Upper lobe of right lung (tissue), 1 donor: ENCODE measurements at regions not wholly inside any gene's neighbourhood (a gene's known extent, or its start where the extent isn't known, plus 50 kb on each side); places are given as distances from the start of the nearest gene placed in this dataset.

Source experiments
- ATAC-seq: fragments of 200-7000 bp; cut with Tn5 transposase; one replicate; pipeline ENCODE4 v1.9.1; 2020; ENCODE audit warnings: mild to moderate bottlenecking, moderate library complexity
- DNase-seq: peaks from one replicate; pipeline ENCODE4 v3.0.0-alpha.2; 2020
- H3K27ac ChIP-seq: fragments of 200-600 bp; one replicate; pipeline ENCODE4 v1.8.0; 2022
- H3K27me3 ChIP-seq: fragments of 200-600 bp; one replicate; pipeline ENCODE4 v1.8.0; 2022; ENCODE audit warnings: mild to moderate bottlenecking
- H3K36me3 ChIP-seq: fragments of 200-600 bp; one replicate; pipeline ENCODE4 v1.8.0; 2022
- H3K4me1 ChIP-seq: fragments of 200-600 bp; one replicate; pipeline ENCODE4 v1.8.0; 2022
- H3K4me3 ChIP-seq: fragments of 200-600 bp; one replicate; pipeline ENCODE4 v1.8.0; 2022; ENCODE audit warnings: mild to moderate bottlenecking
- H3K9me3 ChIP-seq: fragments of 200-600 bp; one replicate; pipeline ENCODE4 v1.8.0; 2022
- intact Hi-C: fragments of 100-400 bp; cut with DNase I; formaldehyde crosslinking; loops from one replicate; pipeline ENCODE4 v1.11.0; 2022
- TF ChIP-seq, protein P1 (sequence below): fragments of 200-600 bp; IDR thresholded peaks from one replicate; pipeline ENCODE4 v1.8.0; 2022; ENCODE audit warnings: antibody characterized with exemption
- donor health status: DM: no; HTN: yes; CAD: no; lungs with severe emphysema.

DNA sequence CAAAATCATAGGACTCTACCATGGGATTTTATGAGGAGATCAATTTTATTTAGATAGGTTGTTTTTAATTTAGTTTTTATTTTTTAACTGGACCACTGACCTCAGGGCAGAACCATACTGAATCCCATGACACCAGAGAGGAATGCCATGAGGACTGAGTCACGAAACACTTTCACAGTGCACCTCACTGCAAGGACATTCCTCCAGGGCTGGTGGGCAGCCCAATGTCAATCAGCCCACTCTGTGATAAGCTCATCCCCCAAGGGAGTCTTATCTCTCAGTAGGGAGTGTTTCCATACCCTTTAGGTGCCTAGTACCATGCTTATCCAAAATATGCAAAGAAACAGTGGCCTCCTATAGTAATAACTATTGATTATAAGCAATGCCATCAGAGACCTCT, 224.5 kb upstream of the CDH6 start:
- Histone ChIP-seq H3K9me3 (no peaks in the 10 kb centered on the region), H3K27me3 (no peaks in the 10 kb centered on the region), H3K4me3 (no peak overlapping the region), H3K36me3 (no peaks in the 10 kb centered on the region), H3K4me1 (no peaks in the 10 kb centered on the region), H3K27ac (no peak overlapping the region)
- DNase-seq (no peak), ATAC-seq (no peak)
- TF ChIP-seq, protein P1, sequence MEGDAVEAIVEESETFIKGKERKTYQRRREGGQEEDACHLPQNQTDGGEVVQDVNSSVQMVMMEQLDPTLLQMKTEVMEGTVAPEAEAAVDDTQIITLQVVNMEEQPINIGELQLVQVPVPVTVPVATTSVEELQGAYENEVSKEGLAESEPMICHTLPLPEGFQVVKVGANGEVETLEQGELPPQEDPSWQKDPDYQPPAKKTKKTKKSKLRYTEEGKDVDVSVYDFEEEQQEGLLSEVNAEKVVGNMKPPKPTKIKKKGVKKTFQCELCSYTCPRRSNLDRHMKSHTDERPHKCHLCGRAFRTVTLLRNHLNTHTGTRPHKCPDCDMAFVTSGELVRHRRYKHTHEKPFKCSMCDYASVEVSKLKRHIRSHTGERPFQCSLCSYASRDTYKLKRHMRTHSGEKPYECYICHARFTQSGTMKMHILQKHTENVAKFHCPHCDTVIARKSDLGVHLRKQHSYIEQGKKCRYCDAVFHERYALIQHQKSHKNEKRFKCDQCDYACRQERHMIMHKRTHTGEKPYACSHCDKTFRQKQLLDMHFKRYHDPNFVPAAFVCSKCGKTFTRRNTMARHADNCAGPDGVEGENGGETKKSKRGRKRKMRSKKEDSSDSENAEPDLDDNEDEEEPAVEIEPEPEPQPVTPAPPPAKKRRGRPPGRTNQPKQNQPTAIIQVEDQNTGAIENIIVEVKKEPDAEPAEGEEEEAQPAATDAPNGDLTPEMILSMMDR: no peak
- intact Hi-C loops: no loop called here

DNA sequence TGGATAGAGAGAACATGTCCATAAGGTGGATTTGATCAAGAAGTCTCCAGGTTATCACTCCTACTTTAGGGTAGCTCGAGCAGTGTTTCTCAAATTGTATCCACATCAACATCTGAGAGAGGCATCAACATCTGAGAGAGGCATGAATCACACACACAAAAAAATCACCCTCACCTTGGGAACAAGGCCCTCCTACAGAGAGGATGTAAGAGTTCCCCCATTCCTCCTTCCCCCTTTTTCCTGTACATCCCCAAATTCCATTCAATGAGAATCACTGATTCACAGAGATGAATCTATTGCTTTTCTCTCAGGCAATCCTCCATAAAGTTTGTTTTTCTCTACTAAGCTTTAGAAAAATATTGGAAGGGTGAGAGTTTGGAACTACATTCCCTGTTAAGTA, 233.4 kb upstream of the CDH6 start:
- intact Hi-C loops: no loop called here
- Histone ChIP-seq H3K27me3 (no peaks in the 10 kb centered on the region), H3K4me3 (no peak overlapping the region), H3K36me3 (no peaks in the 10 kb centered on the region), H3K27ac (no peak overlapping the region), H3K9me3 (no peaks in the 10 kb centered on the region), H3K4me1 (no peaks in the 10 kb centered on the region)
- DNase-seq (no peak), ATAC-seq (no peak)
- TF ChIP-seq, protein P1: no peak

DNA sequence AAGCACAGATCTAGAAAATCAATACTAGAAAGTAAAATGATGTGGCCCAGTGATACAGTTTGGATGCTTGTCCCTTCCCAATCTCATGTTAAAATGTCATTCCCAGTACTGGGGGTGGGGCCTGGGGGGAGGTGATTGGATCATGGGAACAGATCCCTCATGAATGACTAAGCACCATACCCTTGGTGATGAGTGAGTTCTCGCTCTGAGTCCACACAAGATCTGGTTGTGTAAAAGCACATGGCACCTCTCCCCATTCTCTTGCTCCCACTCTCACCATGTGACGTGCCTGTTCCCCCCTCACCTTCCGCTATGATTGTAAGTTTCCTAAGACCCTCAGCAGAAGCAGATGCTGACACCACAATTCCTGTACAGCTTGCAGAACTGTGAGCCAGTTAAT, 234.2 kb upstream of the CDH6 start:
- Histone ChIP-seq H3K36me3 (no peaks in the 10 kb centered on the region), H3K27me3 (no peaks in the 10 kb centered on the region), H3K27ac (no peak overlapping the region), H3K4me3 (no peak overlapping the region), H3K4me1 (no peaks in the 10 kb centered on the region), H3K9me3 (no peaks in the 10 kb centered on the region)
- TF ChIP-seq, protein P1: no peak
- intact Hi-C loops: no loop called here
- no peak for ATAC-seq
- DNase-seq: no peak

DNA sequence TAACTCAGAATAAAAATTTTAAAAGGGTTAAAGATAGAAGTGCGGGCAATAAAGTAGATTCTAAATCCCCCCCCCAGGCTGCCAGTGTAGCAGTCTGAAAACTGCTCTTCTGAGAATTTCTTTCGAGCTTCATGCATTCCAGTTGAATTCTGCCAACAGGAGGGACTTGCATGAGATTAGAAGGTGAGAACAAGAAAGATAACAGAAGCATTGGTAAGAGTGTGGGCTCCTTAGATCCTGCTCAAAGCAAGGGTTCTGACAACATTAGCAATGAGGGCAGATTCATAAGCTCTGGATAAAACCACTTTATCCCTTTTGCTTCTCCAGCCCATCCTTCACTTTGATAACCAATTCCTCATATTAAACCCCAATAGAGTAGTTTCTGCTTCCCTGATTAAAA, 235.9 kb upstream of the CDH6 start:
- H3K27me3 ChIP-seq: no peaks in the 10 kb centered on the region
- no peaks in the 10 kb centered on the region for H3K4me1 ChIP-seq
- DNase-seq (no peak), ATAC-seq (no peak)
- TF ChIP-seq, protein P1: no peak
- no peak overlapping the region for H3K27ac ChIP-seq
- no peaks in the 10 kb centered on the region for H3K9me3 ChIP-seq
- intact Hi-C loops: no loop called here
- no peaks in the 10 kb centered on the region for H3K36me3 ChIP-seq
- H3K4me3 ChIP-seq: no peak overlapping the region

DNA sequence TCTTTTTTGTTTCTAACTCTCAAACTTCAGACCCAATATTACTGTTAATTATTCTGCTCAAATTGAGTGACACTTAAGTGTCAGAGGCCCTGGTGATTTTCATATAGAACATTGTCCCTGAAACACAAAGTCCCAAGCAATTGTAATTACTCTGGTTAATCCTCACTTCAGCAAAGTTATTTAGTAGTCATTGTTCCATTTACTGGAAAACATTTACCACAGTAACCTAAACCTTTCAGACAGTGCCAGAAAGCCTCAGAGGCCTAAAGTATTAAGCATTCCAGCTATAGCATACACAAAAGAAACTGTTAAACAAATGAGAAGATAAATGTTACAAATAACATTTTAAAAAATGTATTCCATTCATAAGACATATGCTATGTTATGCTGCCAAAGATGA, 237.2 kb upstream of the CDH6 start:
- ATAC-seq (no peak), DNase-seq (no peak)
- TF ChIP-seq, protein P1: no peak
- no peaks in the 10 kb centered on the region for H3K4me1 ChIP-seq
- intact Hi-C loops: no loop called here
- H3K27me3 ChIP-seq: no peaks in the 10 kb centered on the region
- no peaks in the 10 kb centered on the region for H3K9me3 ChIP-seq
- H3K27ac ChIP-seq: no peak overlapping the region
- H3K36me3 ChIP-seq: no peaks in the 10 kb centered on the region
- H3K4me3 ChIP-seq: no peak overlapping the region

DNA sequence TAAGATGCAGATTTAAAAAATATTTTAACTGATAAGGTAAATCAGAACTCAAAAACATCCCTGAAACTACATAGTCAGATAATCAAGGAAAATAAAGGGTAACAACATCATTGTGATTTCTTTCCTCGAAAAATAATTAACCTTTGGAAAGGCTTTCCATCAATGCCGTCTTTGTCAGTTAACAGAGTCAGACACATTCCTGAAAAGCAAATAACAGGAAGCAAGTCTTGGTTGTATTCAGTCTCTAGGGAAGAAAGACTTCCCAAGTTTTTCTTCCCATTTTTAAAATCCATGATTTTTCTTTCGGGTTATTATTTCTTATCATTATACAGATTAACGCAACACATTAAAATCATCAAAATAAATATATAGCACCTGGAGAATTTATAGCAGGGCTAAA, 256.4 kb upstream of the CDH6 start:
- Histone ChIP-seq H3K36me3 (no peaks in the 10 kb centered on the region), H3K27me3 (no peaks in the 10 kb centered on the region), H3K27ac (no peak overlapping the region), H3K4me3 (no peak overlapping the region), H3K4me1 (no peaks in the 10 kb centered on the region), H3K9me3 (no peaks in the 10 kb centered on the region)
- ATAC-seq (no peak), DNase-seq (no peak)
- TF ChIP-seq, protein P1: no peak
- intact Hi-C loops: no loop called here
